ENCODE measurements at regions not wholly inside any gene's neighbourhood (a gene's known extent, or its start where the extent isn't known, plus 50 kb on each side); places are given as distances from the start of the nearest gene placed in this dataset.
"Not testable (repeated sequence)": the region's sequence is repeated elsewhere in the genome, so short reads cannot be mapped to it uniquely, and the experiment has no call there.

DNA sequence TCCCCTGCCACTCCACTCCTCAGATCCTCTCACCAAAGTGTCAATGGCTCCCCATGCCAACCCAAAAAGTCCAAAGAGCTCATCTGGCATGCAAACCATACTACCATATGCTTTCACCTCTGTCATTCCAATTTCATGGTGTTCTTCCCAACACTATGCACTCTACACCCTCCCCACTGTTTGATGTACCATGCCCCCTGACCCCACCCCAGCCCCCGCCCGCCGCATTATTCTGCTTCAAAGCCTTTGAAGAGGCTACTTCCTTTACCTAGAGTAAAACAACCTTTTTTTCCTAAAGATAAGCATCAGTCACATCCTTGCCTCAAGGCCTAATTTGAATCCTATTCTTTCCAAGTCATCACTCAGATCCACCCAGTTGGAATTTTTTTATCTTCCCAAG, 226.3 kb downstream of the DEPDC1B start:
- no peak overlapping the region for H3K4me3 ChIP-seq (ENCODE audit: low read length in 2 of 2)
- H3K9me3 ChIP-seq (ENCODE audit: control insufficient read depth in 2 of 2, low read length in 2 of 2): no peaks in the 10 kb centered on the region
- H3K9ac ChIP-seq (ENCODE audit: low read depth in 1 of 2, low read length in 2 of 2): no peak overlapping the region
- H3K36me3 ChIP-seq (ENCODE audit: control insufficient read depth in 2 of 2, insufficient read depth in 2 of 2, low read length in 2 of 2): no peaks in the 10 kb centered on the region
- H3K27me3 ChIP-seq (ENCODE audit: control insufficient read depth in 2 of 2, insufficient read depth in 2 of 2, low read length in 2 of 2): no peaks in the 10 kb centered on the region
- H3K27ac ChIP-seq (ENCODE audit: low read depth in 2 of 2, low read length in 2 of 2): no peak overlapping the region
- H3K4me1 ChIP-seq (ENCODE audit: control insufficient read depth in 2 of 2, insufficient read depth in 2 of 2, low read length in 2 of 2): no peaks in the 10 kb centered on the region

- H3K27ac ChIP-seq (ENCODE audit: low read depth in 2 of 2, low read length in 2 of 2); H3K27me3 ChIP-seq (ENCODE audit: control insufficient read depth in 2 of 2, insufficient read depth in 2 of 2, low read length in 2 of 2); H3K36me3 ChIP-seq (ENCODE audit: control insufficient read depth in 2 of 2, insufficient read depth in 2 of 2, low read length in 2 of 2); H3K4me1 ChIP-seq (ENCODE audit: control insufficient read depth in 2 of 2, insufficient read depth in 2 of 2, low read length in 2 of 2); H3K9me3 ChIP-seq (ENCODE audit: control insufficient read depth in 2 of 2, low read length in 2 of 2); H3K9ac ChIP-seq (ENCODE audit: low read depth in 1 of 2, low read length in 2 of 2); H3K4me3 ChIP-seq (ENCODE audit: low read length in 2 of 2): not testable (repeated sequence)
These were observed 226.9 kb downstream of the DEPDC1B start for GRCh38 chr5:60473027-60473426.

GRCh38 chr5:60470881-60471280, 229.1 kb downstream of the DEPDC1B start:
- no peak overlapping the region for H3K27ac ChIP-seq (ENCODE audit: low read depth in 2 of 2, low read length in 2 of 2)

GRCh38 chr5:60469286-60469685, 230.7 kb downstream of the DEPDC1B start:
- H3K9me3 ChIP-seq (ENCODE audit: control insufficient read depth in 2 of 2, low read length in 2 of 2): no peaks in the 10 kb centered on the region
- no peak overlapping the region for H3K4me3 ChIP-seq (ENCODE audit: low read length in 2 of 2)
- no peaks in the 10 kb centered on the region for H3K4me1 ChIP-seq (ENCODE audit: control insufficient read depth in 2 of 2, insufficient read depth in 2 of 2, low read length in 2 of 2)
- H3K36me3 ChIP-seq (ENCODE audit: control insufficient read depth in 2 of 2, insufficient read depth in 2 of 2, low read length in 2 of 2): no peaks in the 10 kb centered on the region
- no peak overlapping the region for H3K27ac ChIP-seq (ENCODE audit: low read depth in 2 of 2, low read length in 2 of 2)
- H3K27me3 ChIP-seq (ENCODE audit: control insufficient read depth in 2 of 2, insufficient read depth in 2 of 2, low read length in 2 of 2): no peaks in the 10 kb centered on the region
- no peak overlapping the region for H3K9ac ChIP-seq (ENCODE audit: low read depth in 1 of 2, low read length in 2 of 2)

More at GRCh38 chr5:60470881-60471280, 229.1 kb downstream of the DEPDC1B start:
- H3K36me3 ChIP-seq (ENCODE audit: control insufficient read depth in 2 of 2, insufficient read depth in 2 of 2, low read length in 2 of 2): no peaks in the 10 kb centered on the region
- no peaks in the 10 kb centered on the region for H3K27me3 ChIP-seq (ENCODE audit: control insufficient read depth in 2 of 2, insufficient read depth in 2 of 2, low read length in 2 of 2)
- H3K9ac ChIP-seq (ENCODE audit: low read depth in 1 of 2, low read length in 2 of 2): no peak overlapping the region
- H3K4me1 ChIP-seq (ENCODE audit: control insufficient read depth in 2 of 2, insufficient read depth in 2 of 2, low read length in 2 of 2): no peaks in the 10 kb centered on the region
- H3K9me3 ChIP-seq (ENCODE audit: control insufficient read depth in 2 of 2, low read length in 2 of 2): no peaks in the 10 kb centered on the region
- no peak overlapping the region for H3K4me3 ChIP-seq (ENCODE audit: low read length in 2 of 2)

- Histone ChIP-seq H3K36me3 (ENCODE audit: control insufficient read depth in 2 of 2, insufficient read depth in 2 of 2, low read length in 2 of 2) (no peaks in the 10 kb centered on the region), H3K4me3 (ENCODE audit: low read length in 2 of 2) (no peak overlapping the region), H3K27ac (ENCODE audit: low read depth in 2 of 2, low read length in 2 of 2) (no peak overlapping the region), H3K9me3 (ENCODE audit: control insufficient read depth in 2 of 2, low read length in 2 of 2) (no peaks in the 10 kb centered on the region), H3K9ac (ENCODE audit: low read depth in 1 of 2, low read length in 2 of 2) (no peak overlapping the region), H3K4me1 (ENCODE audit: control insufficient read depth in 2 of 2, insufficient read depth in 2 of 2, low read length in 2 of 2) (no peaks in the 10 kb centered on the region), H3K27me3 (ENCODE audit: control insufficient read depth in 2 of 2, insufficient read depth in 2 of 2, low read length in 2 of 2) (no peaks in the 10 kb centered on the region)
These were observed 236.6 kb downstream of the DEPDC1B start for GRCh38 chr5:60463179-60463868.

GRCh38 chr5:60458666-60459065, 241.3 kb downstream of the DEPDC1B start:
- Histone ChIP-seq H3K36me3 (ENCODE audit: control insufficient read depth in 2 of 2, insufficient read depth in 2 of 2, low read length in 2 of 2) (no peaks in the 10 kb centered on the region), H3K4me3 (ENCODE audit: low read length in 2 of 2) (no peak overlapping the region), H3K9ac (ENCODE audit: low read depth in 1 of 2, low read length in 2 of 2) (no peak overlapping the region), H3K9me3 (ENCODE audit: control insufficient read depth in 2 of 2, low read length in 2 of 2) (no peaks in the 10 kb centered on the region), H3K4me1 (ENCODE audit: control insufficient read depth in 2 of 2, insufficient read depth in 2 of 2, low read length in 2 of 2) (no peaks in the 10 kb centered on the region), H3K27me3 (ENCODE audit: control insufficient read depth in 2 of 2, insufficient read depth in 2 of 2, low read length in 2 of 2) (no peaks in the 10 kb centered on the region), H3K27ac (ENCODE audit: low read depth in 2 of 2, low read length in 2 of 2) (no peak overlapping the region)

- no peaks in the 10 kb centered on the region for H3K36me3 ChIP-seq (ENCODE audit: control insufficient read depth in 2 of 2, insufficient read depth in 2 of 2, low read length in 2 of 2)
- no peak overlapping the region for H3K27ac ChIP-seq (ENCODE audit: low read depth in 2 of 2, low read length in 2 of 2)
These were observed 242.7 kb downstream of the DEPDC1B start for GRCh38 chr5:60457233-60457632.

DNA sequence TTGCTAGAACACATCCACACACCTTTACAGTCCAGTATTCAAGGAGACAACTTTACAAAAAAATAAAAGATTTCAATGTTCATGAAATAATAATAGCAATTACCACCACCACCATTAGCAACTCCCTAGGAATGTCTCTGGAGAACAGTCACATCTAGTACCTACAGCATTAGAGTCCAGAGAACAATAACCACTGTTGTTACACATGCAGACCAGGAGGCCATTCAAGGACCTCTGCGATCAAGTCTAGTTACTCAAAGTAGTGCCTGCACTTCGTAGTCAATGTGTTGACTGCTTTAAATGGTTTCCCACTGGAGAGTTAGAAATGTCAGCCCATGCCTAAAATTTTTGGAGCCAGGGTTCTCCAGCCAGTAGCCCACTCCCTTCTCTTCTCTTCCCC, 244.4 kb downstream of the DEPDC1B start:
- Histone ChIP-seq H3K9me3 (ENCODE audit: control insufficient read depth in 2 of 2, low read length in 2 of 2) (no peaks in the 10 kb centered on the region), H3K4me3 (ENCODE audit: low read length in 2 of 2) (no peak overlapping the region), H3K9ac (ENCODE audit: low read depth in 1 of 2, low read length in 2 of 2) (no peak overlapping the region), H3K36me3 (ENCODE audit: control insufficient read depth in 2 of 2, insufficient read depth in 2 of 2, low read length in 2 of 2) (no peaks in the 10 kb centered on the region), H3K27ac (ENCODE audit: low read depth in 2 of 2, low read length in 2 of 2) (no peak overlapping the region), H3K27me3 (ENCODE audit: control insufficient read depth in 2 of 2, insufficient read depth in 2 of 2, low read length in 2 of 2) (no peaks in the 10 kb centered on the region), H3K4me1 (ENCODE audit: control insufficient read depth in 2 of 2, insufficient read depth in 2 of 2, low read length in 2 of 2) (no peaks in the 10 kb centered on the region)

More at GRCh38 chr5:60457233-60457632, 242.7 kb downstream of the DEPDC1B start:
- Histone ChIP-seq H3K4me1 (ENCODE audit: control insufficient read depth in 2 of 2, insufficient read depth in 2 of 2, low read length in 2 of 2) (no peaks in the 10 kb centered on the region), H3K27me3 (ENCODE audit: control insufficient read depth in 2 of 2, insufficient read depth in 2 of 2, low read length in 2 of 2) (no peaks in the 10 kb centered on the region), H3K4me3 (ENCODE audit: low read length in 2 of 2) (no peak overlapping the region), H3K9ac (ENCODE audit: low read depth in 1 of 2, low read length in 2 of 2) (no peak overlapping the region), H3K9me3 (ENCODE audit: control insufficient read depth in 2 of 2, low read length in 2 of 2) (no peaks in the 10 kb centered on the region)

- not testable (repeated sequence) for H3K27me3 ChIP-seq (ENCODE audit: control insufficient read depth in 2 of 2, insufficient read depth in 2 of 2, low read length in 2 of 2); H3K9me3 ChIP-seq (ENCODE audit: control insufficient read depth in 2 of 2, low read length in 2 of 2); H3K27ac ChIP-seq (ENCODE audit: low read depth in 2 of 2, low read length in 2 of 2); H3K4me1 ChIP-seq (ENCODE audit: control insufficient read depth in 2 of 2, insufficient read depth in 2 of 2, low read length in 2 of 2); H3K4me3 ChIP-seq (ENCODE audit: low read length in 2 of 2); H3K36me3 ChIP-seq (ENCODE audit: control insufficient read depth in 2 of 2, insufficient read depth in 2 of 2, low read length in 2 of 2); H3K9ac ChIP-seq (ENCODE audit: low read depth in 1 of 2, low read length in 2 of 2)
These were observed 245.7 kb downstream of the DEPDC1B start for GRCh38 chr5:60454277-60454676.

- Histone ChIP-seq H3K4me3 (ENCODE audit: low read length in 2 of 2) (no peak overlapping the region), H3K36me3 (ENCODE audit: control insufficient read depth in 2 of 2, insufficient read depth in 2 of 2, low read length in 2 of 2) (no peaks in the 10 kb centered on the region), H3K9me3 (ENCODE audit: control insufficient read depth in 2 of 2, low read length in 2 of 2) (no peaks in the 10 kb centered on the region), H3K4me1 (ENCODE audit: control insufficient read depth in 2 of 2, insufficient read depth in 2 of 2, low read length in 2 of 2) (no peaks in the 10 kb centered on the region), H3K27me3 (ENCODE audit: control insufficient read depth in 2 of 2, insufficient read depth in 2 of 2, low read length in 2 of 2) (no peaks in the 10 kb centered on the region), H3K9ac (ENCODE audit: low read depth in 1 of 2, low read length in 2 of 2) (no peak overlapping the region), H3K27ac (ENCODE audit: low read depth in 2 of 2, low read length in 2 of 2) (no peak overlapping the region)
These were observed 246.6 kb downstream of the DEPDC1B start for GRCh38 chr5:60453186-60453976.
